HFF-Myc (cell line): ENCODE measurements at regions not wholly inside any gene's neighbourhood (a gene's known extent, or its start where the extent isn't known, plus 50 kb on each side); places are given as distances from the start of the nearest gene placed in this dataset.

ENCODE experiments used
- DNase-seq: peaks from one replicate; pipeline ENCODE4 v3.0.0-alpha.2; 2011; ENCODE audit warnings: low read depth; ENCODE audit errors: extremely low read depth
- H3K4me3 ChIP-seq: replicated peaks from 2 replicates; pipeline ENCODE4 v1.5.1; 2011; ENCODE audit warnings: low read depth, mild to moderate bottlenecking, control low read depth, low read length
- TF ChIP-seq, protein P1 (sequence below): IDR thresholded peaks from 2 replicates; pipeline ENCODE4 v1.5.1; 2012; ENCODE audit warnings: mild to moderate bottlenecking, low read depth, low read length, control low read depth; ENCODE audit errors: missing control alignments

DNA sequence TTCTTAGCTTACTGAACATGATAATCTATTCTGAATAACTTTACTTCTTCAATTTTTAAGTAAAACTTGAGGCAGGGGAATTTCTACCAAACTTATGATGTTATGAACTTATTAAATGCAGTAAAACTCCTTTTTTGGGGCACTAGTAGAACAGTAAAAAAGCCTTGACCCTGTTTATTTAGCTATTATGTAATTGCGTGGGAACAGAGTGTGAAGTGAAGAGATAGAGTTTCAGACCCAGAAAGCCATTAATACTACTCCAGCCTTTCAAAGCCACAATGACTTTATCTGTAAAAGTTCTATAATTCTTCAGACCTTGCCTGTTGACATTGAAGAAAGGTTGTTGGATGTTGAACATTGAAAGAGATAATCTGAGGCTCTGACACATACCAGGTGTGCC is 638.8 kb upstream of the GRM7 start:
- H3K4me3 ChIP-seq: no peak overlapping the region
- DNase-seq: no peak
- TF ChIP-seq, protein P1, sequence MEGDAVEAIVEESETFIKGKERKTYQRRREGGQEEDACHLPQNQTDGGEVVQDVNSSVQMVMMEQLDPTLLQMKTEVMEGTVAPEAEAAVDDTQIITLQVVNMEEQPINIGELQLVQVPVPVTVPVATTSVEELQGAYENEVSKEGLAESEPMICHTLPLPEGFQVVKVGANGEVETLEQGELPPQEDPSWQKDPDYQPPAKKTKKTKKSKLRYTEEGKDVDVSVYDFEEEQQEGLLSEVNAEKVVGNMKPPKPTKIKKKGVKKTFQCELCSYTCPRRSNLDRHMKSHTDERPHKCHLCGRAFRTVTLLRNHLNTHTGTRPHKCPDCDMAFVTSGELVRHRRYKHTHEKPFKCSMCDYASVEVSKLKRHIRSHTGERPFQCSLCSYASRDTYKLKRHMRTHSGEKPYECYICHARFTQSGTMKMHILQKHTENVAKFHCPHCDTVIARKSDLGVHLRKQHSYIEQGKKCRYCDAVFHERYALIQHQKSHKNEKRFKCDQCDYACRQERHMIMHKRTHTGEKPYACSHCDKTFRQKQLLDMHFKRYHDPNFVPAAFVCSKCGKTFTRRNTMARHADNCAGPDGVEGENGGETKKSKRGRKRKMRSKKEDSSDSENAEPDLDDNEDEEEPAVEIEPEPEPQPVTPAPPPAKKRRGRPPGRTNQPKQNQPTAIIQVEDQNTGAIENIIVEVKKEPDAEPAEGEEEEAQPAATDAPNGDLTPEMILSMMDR: no peak

DNA sequence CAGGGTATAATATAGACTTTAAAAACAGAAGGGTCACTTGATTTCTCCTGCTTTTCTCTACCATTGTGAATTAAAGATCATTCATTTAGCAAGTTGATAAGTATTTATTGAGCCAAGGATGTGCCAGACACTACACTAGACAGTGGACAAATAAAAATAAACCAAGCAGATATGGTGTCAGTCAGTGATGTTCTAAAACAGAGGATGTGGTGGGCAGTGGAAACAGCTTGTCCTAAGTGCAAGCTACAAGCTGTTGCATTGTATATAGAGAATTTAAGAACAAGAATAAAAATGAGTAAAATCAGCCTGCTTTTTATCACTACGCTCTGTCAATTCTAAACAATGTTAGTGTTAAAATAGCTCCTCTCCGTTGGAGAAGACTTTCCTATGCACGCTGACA is 637.3 kb upstream of the GRM7 start:
- DNase-seq: no peak
- H3K4me3 ChIP-seq: no peak overlapping the region
- TF ChIP-seq, protein P1: no peak

DNA sequence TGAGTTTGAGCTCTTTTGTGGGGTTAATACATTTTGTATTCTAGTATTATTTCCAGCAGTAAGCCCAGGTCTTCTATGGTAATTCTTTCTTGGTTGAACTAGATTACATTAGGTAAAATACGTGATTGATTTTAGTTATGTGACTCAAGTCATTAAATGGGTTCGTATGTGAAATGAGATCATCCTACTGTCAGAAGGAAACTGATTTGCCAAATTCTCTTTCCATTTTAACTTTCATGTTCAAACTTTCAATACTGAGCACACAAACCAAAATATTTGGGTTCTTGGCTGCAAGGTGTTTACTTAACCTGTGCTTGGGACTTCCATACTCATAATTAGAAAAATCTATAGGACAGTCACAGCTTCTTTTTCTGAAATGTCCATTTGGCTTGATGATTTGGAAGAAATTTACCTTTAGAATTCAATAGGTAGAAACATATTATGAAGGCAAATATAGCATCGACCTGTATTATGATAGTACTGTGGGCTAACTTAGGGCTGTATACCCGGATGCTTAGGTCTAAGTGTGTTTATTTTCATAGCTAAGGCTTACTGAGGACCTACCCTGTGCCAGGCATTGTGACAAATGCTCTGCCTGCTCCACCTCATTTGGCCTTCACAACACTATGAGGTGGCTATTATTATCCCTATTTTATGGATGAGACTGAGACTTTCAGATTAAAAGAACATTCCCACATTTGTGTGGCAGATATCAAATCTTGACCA is 631.8 kb upstream of the GRM7 start:
- no peak for DNase-seq
- no peak overlapping the region for H3K4me3 ChIP-seq
- TF ChIP-seq, protein P1: no peak

DNA sequence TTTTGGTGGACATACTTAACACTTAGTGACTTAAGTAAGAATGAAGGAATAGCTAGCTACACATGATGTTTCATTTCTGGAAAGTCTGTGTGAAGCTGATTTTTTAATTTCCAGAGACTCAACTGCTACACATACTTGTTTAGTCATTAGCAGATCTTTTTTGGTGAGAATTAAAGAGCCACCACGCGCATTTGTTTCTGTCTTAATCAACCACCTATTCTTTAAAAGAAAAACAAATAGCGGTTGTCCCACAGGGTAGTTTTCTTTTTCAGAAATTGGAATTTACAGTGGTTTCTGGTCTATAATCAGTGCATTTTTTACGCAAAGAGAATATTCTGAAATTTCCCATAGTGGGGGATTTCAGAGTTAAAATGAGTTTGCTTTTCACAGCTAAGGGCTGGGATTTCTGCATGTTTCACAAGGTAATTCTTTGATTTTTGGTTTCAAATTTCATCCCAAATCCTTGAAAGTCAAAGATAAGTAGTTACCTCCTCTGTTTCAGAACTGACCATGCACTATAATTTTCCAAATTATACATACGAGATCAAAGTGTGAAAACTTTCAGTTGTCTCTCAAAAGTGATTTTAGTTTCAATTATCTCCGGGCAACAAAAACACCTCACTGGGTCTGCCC is 631.0 kb upstream of the GRM7 start:
- DNase-seq: no peak
- H3K4me3 ChIP-seq: no peak overlapping the region
- TF ChIP-seq, protein P1: no peak

DNA sequence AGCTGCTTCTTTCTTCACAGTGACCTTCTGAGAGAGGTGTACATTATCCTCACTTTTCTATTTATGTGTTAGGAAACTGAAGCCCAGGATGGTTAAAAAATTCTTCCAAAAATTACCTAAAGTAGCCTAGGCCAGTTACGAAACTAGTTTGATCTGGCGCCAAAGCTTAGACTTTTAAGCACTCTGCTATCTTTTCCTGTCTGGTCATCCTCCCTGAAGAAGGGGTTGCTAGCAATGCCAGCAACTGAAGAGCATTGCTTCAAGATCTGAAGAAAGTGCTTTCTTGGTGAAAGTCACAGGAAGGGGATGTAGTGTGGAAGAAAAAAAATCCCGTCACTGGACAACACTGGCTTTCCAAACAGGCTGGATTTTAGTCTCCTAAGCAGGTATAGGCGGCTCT is 618.8 kb upstream of the GRM7 start:
- DNase-seq: no peak
- no peak overlapping the region for H3K4me3 ChIP-seq
- TF ChIP-seq, protein P1: no peak

DNA sequence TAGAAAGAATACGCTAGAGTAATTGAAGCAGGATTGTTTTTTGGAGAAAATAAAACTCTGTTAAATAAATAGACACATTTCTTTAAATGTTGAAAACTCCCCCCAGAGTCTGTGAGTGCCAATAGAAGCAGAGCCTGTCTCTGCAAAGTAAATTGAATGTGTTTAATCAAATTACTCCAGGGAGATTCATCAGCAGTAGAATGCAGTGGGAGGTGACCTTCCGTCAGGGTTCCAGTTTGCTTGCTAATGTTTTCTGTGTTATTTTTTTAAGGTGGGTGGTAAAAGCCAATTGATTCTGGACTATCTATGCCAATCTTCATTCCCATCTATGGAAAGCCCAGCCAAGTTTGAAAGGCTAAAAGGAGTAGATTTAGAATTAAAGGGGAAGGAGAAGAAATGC is 612.4 kb upstream of the GRM7 start:
- H3K4me3 ChIP-seq: no peak overlapping the region
- TF ChIP-seq, protein P1: no peak
- no peak for DNase-seq
